CD4-positive, alpha-beta T cell (primary cell): ENCODE measurements at regions not wholly inside any gene's neighbourhood (a gene's known extent, or its start where the extent isn't known, plus 50 kb on each side); places are given as distances from the start of the nearest gene placed in this dataset.

ENCODE experiments used
- ATAC-seq: fragments of 200-7000 bp; cut with Tn5 transposase; one replicate; pipeline ENCODE4 v1.10.0; 2022; ENCODE audit warnings: mild to moderate bottlenecking; ENCODE audit not compliant: poor library complexity
- CTCF ChIA-PET: fragments of 350-600 bp; sonication (Branson Sonifier 250); formaldehyde crosslinking; loops from one replicate; lab custom pipeline; 2021; ENCODE audit warnings: antibody characterized with exemption, inconsistent platforms; lab: Charles Lee
- POLR2A ChIA-PET: fragments of 350-600 bp; sonication (Branson Sonifier 250); formaldehyde crosslinking; loops from one replicate; lab custom pipeline; 2021; ENCODE audit warnings: antibody characterized with exemption, inconsistent platforms; lab: Charles Lee
- DNase-seq, 14 experiments: peaks; one replicate each; pipeline ENCODE4 v3.0.0-alpha.2; 2013 to 2020; ENCODE audit warnings: mixed read lengths in 2 of 14
- H3K27ac ChIP-seq, 2 donors: one replicate each; pipeline versions ENCODE4 v1.5.1 to v1.7.0; 2013; ENCODE audit warnings: low read length in 2 of 2, low read depth in 1 of 2, mild to moderate bottlenecking in 1 of 2
- H3K27me3 ChIP-seq, 2 experiments: 1 replicate in 1 of 2; 2 replicates in 1 of 2; pipeline versions ENCODE4 v1.6.1 to v1.7.0; 2013; ENCODE audit warnings: low read length in 2 of 2, control low read depth in 1 of 2, mild to moderate bottlenecking in 1 of 2, moderate library complexity in 1 of 2; ENCODE audit not compliant: insufficient read depth in 2 of 2, control insufficient read depth in 1 of 2
- H3K36me3 ChIP-seq: one replicate; pipeline ENCODE4 v1.6.1; 2013; ENCODE audit warnings: low read length, control low read depth; ENCODE audit not compliant: insufficient read depth
- H3K4me1 ChIP-seq: one replicate; pipeline ENCODE4 v1.6.1; 2013; ENCODE audit warnings: low read length, control low read depth; ENCODE audit not compliant: insufficient read depth
- H3K4me3 ChIP-seq: one replicate; pipeline ENCODE4 v1.5.1; 2013; ENCODE audit warnings: mild to moderate bottlenecking, low read length, moderate library complexity
- H3K9me3 ChIP-seq, 2 experiments: 1 replicate in 1 of 2; 2 replicates in 1 of 2; pipeline versions ENCODE4 v1.6.1 to v1.7.0; 2013; ENCODE audit warnings: low read length in 2 of 2, mild to moderate bottlenecking in 2 of 2, control low read depth in 1 of 2, moderate library complexity in 1 of 2; ENCODE audit not compliant: control insufficient read depth in 1 of 2, insufficient read depth in 1 of 2
- H3K27ac Mint-ChIP-seq: one replicate; pipeline ENCODE4 v1.8.0; 2020; ENCODE audit warnings: mixed read lengths
- H3K27me3 Mint-ChIP-seq: one replicate; pipeline ENCODE4 v1.8.0; 2021; ENCODE audit warnings: mixed read lengths
- H3K36me3 Mint-ChIP-seq: one replicate; pipeline ENCODE4 v1.8.0; 2021; ENCODE audit warnings: low read depth, mixed read lengths
- H3K4me1 Mint-ChIP-seq: one replicate; pipeline ENCODE4 v1.8.0; 2021; ENCODE audit warnings: low read depth, mixed read lengths
- H3K4me3 Mint-ChIP-seq: one replicate; pipeline ENCODE4 v1.8.0; 2020; ENCODE audit warnings: mild to moderate bottlenecking, mixed read lengths
- H3K9me3 Mint-ChIP-seq: one replicate; pipeline ENCODE4 v1.8.0; 2020; ENCODE audit warnings: mixed read lengths
- CTCF ChIP-seq: fragments of 200-600 bp; IDR thresholded peaks from one replicate; pipeline ENCODE4 v1.8.0; 2022; ENCODE audit warnings: antibody characterized with exemption, mild to moderate bottlenecking
- intact Hi-C, 2 experiments: fragments of 100-400 bp; cut with DNase I in 1 of 2; cut with micrococcal nuclease in 1 of 2; formaldehyde crosslinking; loops; one replicate each; pipeline versions ENCODE4 v1.15.1 to v1.9.0; 2023 to 2025; cut with DNase I, micrococcal nuclease

- POLR2A ChIA-PET, result no interaction called here
Observed at GRCh38 chrX:9388450-9388849, 76.4 kb upstream of the TBL1X start.

GRCh38 chrX:9390121-9390520, 74.7 kb upstream of the TBL1X start:
- Histone ChIP-seq H3K4me1 (no peaks in the 10 kb centered on the region), H3K9me3 (no peaks in the 10 kb centered on the region), H3K27ac (no peak overlapping the region), H3K27me3 (no peaks in the 10 kb centered on the region), H3K4me3 (no peak overlapping the region), H3K36me3 (no peaks in the 10 kb centered on the region)
- no peak for TF ChIP-seq CTCF
- H3K4me1 Mint-ChIP-seq, result no peaks in the 10 kb centered on the region
- intact Hi-C loops, result no loop called here
- H3K27me3 Mint-ChIP-seq, result no peaks in the 10 kb centered on the region
- CTCF ChIA-PET, result no interaction called here
- no peak overlapping the region for H3K27ac Mint-ChIP-seq
- no peaks in the 10 kb centered on the region for H3K9me3 Mint-ChIP-seq
- no peaks in the 10 kb centered on the region for H3K36me3 Mint-ChIP-seq
- DNase-seq, result no peak
- H3K4me3 Mint-ChIP-seq, result no peak overlapping the region
- POLR2A ChIA-PET, result no interaction called here
- no peak for ATAC-seq

More at GRCh38 chrX:9388450-9388849, 76.4 kb upstream of the TBL1X start:
- no peak overlapping the region for H3K4me3 ChIP-seq
- Mint-ChIP-seq H3K27ac (no peak overlapping the region), H3K36me3 (no peaks in the 10 kb centered on the region), H3K4me3 (no peak overlapping the region), H3K27me3 (no peaks in the 10 kb centered on the region), H3K4me1 (no peaks in the 10 kb centered on the region), H3K9me3 (no peaks in the 10 kb centered on the region)
- no peak overlapping the region for H3K27ac ChIP-seq
- DNase-seq, result no peak
- ATAC-seq, result no peak
- H3K9me3 ChIP-seq, result no peaks in the 10 kb centered on the region
- H3K4me1 ChIP-seq, result no peaks in the 10 kb centered on the region
- TF ChIP-seq CTCF, result no peak
- intact Hi-C loops, result no loop called here
- CTCF ChIA-PET, result no interaction called here
- no peaks in the 10 kb centered on the region for H3K27me3 ChIP-seq
- H3K36me3 ChIP-seq, result no peaks in the 10 kb centered on the region

- Histone ChIP-seq H3K9me3 (no peaks in the 10 kb centered on the region), H3K4me1 (no peaks in the 10 kb centered on the region), H3K4me3 (no peak overlapping the region), H3K27me3 (no peaks in the 10 kb centered on the region), H3K27ac (no peak overlapping the region), H3K36me3 (no peaks in the 10 kb centered on the region)
- H3K4me3 Mint-ChIP-seq, result no peak overlapping the region
- H3K4me1 Mint-ChIP-seq, result no peaks in the 10 kb centered on the region
- intact Hi-C loops, result no loop called here
- DNase-seq (no peak), ATAC-seq (no peak)
- no peaks in the 10 kb centered on the region for H3K9me3 Mint-ChIP-seq
- CTCF ChIA-PET, result no interaction called here
- POLR2A ChIA-PET, result no interaction called here
- no peaks in the 10 kb centered on the region for H3K36me3 Mint-ChIP-seq
- no peak for TF ChIP-seq CTCF
- H3K27me3 Mint-ChIP-seq, result no peaks in the 10 kb centered on the region
- no peak overlapping the region for H3K27ac Mint-ChIP-seq
Observed at GRCh38 chrX:9390693-9391368, 74.0 kb upstream of the TBL1X start.
